Ectodermal cell (in vitro differentiated cells): ENCODE measurements at regions not wholly inside any gene's neighbourhood (a gene's known extent, or its start where the extent isn't known, plus 50 kb on each side); places are given as distances from the start of the nearest gene placed in this dataset.

Experiments used
- H3K27ac ChIP-seq: 2 replicates; pipeline ENCODE4 v1.7.0; 2013; ENCODE audit warnings: mild to moderate bottlenecking, low read depth, low read length; ENCODE audit not compliant: insufficient read depth, poor library complexity, severe bottlenecking
- H3K27me3 ChIP-seq: 2 replicates; pipeline ENCODE4 v1.7.0; 2013; ENCODE audit warnings: mild to moderate bottlenecking, low read length; ENCODE audit not compliant: insufficient read depth, control insufficient read depth, poor library complexity, severe bottlenecking
- H3K36me3 ChIP-seq: one replicate; pipeline ENCODE4 v1.7.0; 2013; ENCODE audit warnings: low read length; ENCODE audit not compliant: control insufficient read depth, insufficient read depth
- H3K4me1 ChIP-seq: one replicate; pipeline ENCODE4 v1.7.0; 2013; ENCODE audit warnings: low read length; ENCODE audit not compliant: control insufficient read depth, insufficient read depth
- H3K4me3 ChIP-seq: 2 replicates; pipeline ENCODE4 v1.7.0; 2013; ENCODE audit warnings: low read depth, low read length, control low read depth; ENCODE audit not compliant: insufficient read depth
- H3K9me3 ChIP-seq: 2 replicates; pipeline ENCODE4 v1.7.0; 2013; ENCODE audit warnings: mild to moderate bottlenecking, low read length, moderate library complexity; ENCODE audit not compliant: control insufficient read depth
- WGBS, 2 experiments: methylation state at CpG; one replicate each; pipeline ENCODE4 v1.1.7; 2013; ENCODE audit warnings: missing lambda C conversion rate in 2 of 2; 5-methylcytosine and 5-hydroxymethylcytosine counted together

DNA sequence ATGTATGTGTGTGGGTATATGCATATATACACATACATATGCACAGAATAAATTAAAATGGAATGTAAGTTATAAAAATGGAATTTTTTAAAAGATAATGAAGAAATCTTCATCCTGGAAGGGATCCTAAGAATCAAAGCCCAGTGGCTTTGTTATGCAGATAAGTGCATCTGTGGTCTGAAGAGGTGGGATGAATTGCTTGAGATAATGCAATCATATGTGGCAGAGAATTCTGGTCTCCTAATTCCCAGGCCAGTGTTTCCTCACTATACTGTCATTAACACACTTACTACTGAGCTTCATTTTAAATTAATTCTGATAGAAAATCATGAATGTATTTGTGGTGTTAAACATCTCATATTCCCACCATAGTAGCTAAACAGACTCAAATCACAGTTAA lies 86.7 kb upstream of the PRMT6 start:
- Histone ChIP-seq H3K27ac (no peak overlapping the region), H3K4me3 (no peak overlapping the region), H3K27me3 (no peaks in the 10 kb centered on the region), H3K4me1 (no peaks in the 10 kb centered on the region), H3K36me3 (no peaks in the 10 kb centered on the region), H3K9me3 (no peaks in the 10 kb centered on the region)

DNA sequence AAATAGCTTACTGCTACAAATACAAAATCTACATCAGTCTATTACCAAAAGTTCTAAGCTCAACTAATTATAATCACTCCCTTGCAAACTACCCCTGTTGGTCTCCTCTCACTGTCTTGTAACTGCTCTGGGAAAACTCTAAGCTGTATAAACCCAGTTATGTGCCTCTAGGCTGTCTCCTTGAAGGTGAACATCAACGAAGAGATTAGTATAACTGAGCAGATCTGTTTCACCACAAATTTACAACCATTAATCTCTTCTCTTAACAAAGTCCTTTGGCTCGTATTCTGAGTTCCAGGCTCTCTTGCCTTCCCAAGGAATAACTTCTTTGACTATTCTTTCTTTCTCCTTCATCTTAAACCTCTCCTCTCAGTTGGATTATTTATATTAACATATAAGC lies 84.4 kb upstream of the PRMT6 start:
- Histone ChIP-seq H3K4me3 (no peak overlapping the region), H3K9me3 (no peaks in the 10 kb centered on the region), H3K27me3 (no peaks in the 10 kb centered on the region), H3K27ac (no peak overlapping the region), H3K4me1 (no peaks in the 10 kb centered on the region), H3K36me3 (no peaks in the 10 kb centered on the region)
- 87 to 91% methylated on average over 2 of the region's 2 CpGs for WGBS, 2 experiments

DNA sequence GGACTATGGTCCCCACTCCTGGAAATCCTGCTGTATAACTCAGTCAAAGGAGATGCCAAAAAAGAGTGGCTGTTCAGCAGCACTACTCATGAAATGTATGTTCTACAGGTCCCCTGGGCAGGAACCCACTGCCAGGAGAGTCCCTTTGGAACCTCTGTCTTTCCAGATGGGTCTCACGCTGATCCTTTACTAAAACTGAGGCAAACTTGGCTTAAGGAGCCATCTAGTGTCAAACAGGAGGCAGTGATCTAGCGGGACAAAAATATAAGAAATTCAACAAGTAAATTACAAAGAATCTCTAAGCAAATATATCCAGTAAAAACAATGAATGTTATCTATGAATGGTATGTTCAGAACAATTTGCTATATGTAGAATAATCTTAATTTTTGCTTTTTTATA lies 80.5 kb upstream of the PRMT6 start:
- Histone ChIP-seq H3K4me1 (no peaks in the 10 kb centered on the region), H3K27me3 (no peaks in the 10 kb centered on the region), H3K36me3 (no peaks in the 10 kb centered on the region), H3K9me3 (no peaks in the 10 kb centered on the region), H3K27ac (no peak overlapping the region), H3K4me3 (no peak overlapping the region)
- 81 to 84% methylated on average over 1 to 2 of the region's 2 CpGs for WGBS, 2 experiments

DNA sequence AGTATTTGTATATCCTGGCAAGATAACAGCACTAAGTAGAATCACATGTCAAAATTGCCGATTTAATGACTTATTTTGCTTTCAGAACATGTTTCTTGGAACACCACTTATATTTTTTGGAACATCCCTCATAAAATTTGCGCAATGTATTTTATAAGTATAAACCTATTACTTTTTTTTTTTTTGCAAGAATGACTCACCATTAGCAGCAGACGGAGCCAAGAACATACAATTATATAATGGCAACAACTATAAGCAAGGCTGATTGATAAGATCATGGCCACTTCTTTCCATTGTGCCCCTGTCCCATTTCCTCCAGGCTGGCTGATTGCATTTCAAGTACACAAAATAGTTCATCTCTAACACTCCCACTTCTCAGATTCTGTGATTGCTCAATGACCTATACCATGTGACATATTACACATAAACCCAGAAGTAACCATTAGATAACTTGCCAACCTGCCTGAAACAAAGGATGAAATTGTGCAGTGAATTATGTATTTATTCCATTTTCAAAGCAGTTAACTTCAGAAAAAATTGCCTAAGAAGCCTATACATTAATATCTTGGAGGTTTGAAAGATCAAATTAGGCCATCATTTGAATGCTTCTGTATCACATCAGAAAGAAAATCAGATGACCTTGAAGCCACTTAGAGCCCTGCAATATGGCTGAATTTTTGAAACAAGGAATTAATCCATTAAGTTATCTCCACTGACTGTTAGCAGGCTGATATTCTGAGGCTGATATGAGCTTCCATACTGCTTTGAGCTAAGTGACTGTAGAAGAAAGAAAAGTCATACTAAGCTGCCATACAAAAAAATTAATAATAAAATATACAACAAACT lies 77.8 kb upstream of the PRMT6 start:
- Histone ChIP-seq H3K36me3 (no peaks in the 10 kb centered on the region), H3K9me3 (no peaks in the 10 kb centered on the region), H3K4me1 (peaks cover 6% of the 10 kb centered on the region), H3K4me3 (no peak overlapping the region), H3K27ac (no peak overlapping the region), H3K27me3 (no peaks in the 10 kb centered on the region)
- 94 to 98% methylated on average over 2 to 3 of the region's 3 CpGs for WGBS, 2 experiments

DNA sequence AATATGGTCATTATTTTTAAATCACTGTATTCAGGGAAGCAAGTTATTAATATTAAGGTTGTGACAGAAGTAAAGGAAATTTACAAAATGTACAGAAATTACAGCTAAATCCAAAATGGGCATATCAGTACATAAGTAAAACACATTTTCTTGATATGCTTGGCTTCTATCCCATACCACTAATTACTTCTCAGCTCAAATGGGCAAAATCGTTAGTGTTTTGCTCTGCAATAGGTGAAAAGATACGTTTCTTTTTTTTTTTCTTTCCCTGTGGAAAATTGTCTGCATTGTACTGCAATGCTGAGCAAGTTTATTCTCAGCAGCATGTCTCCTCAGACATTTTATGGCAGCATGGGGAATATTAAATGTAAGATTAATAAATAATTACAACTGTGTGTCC lies 77.1 kb upstream of the PRMT6 start:
- 93 to 100% methylated on average over 2 of the region's 2 CpGs for WGBS, 2 experiments
- no peak overlapping the region for H3K27ac ChIP-seq

DNA sequence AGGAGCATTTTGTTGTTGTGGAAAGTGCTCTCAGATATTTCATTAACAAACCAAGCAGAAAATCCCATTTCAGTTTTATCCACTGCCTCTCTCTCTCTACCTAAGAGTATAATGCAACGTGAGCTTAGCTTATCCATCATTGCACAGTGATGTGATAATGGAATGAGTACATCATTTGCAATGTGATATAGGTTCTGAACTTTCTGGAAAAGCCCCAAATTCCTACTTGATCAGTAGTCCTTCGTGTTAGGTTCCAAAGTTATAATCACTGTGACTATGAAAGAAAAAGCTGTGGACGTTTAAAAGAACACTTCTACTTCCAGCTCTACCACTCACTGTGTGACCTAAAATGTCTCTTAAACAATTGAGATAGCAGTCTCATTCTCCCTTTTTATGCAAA lies 76.4 kb upstream of the PRMT6 start:
- Histone ChIP-seq H3K27ac (no peak overlapping the region), H3K4me1 (peaks cover 6% of the 10 kb centered on the region), H3K9me3 (no peaks in the 10 kb centered on the region), H3K27me3 (no peaks in the 10 kb centered on the region), H3K4me3 (no peak overlapping the region), H3K36me3 (no peaks in the 10 kb centered on the region)
- 86 to 87% methylated on average over 2 to 3 of the region's 3 CpGs for WGBS, 2 experiments

More for the DNA sequence above, 77.1 kb upstream of the PRMT6 start:
- no peaks in the 10 kb centered on the region for H3K36me3 ChIP-seq
- H3K4me1 ChIP-seq, result peaks cover 6% of the 10 kb centered on the region
- H3K4me3 ChIP-seq, result no peak overlapping the region
- H3K9me3 ChIP-seq, result no peaks in the 10 kb centered on the region
- no peaks in the 10 kb centered on the region for H3K27me3 ChIP-seq

DNA sequence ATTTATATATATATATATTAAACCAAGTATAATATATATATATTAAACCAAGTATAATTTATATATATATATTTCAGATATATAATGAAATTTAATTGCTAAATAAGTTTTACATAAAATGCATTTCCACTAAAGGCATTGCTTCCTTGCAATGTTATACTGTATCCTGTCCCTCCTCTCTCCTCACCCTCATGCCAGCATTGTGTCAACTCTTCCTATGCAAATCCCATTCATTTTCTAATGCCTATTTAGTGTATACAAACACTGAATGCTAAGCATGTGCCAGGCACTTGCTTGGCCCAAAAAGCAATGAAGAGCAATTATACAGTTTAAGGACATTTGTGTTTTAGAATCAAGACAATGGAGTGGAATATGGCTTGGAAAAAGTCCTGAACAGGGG lies 71.7 kb upstream of the PRMT6 start:
- Histone ChIP-seq H3K36me3 (no peaks in the 10 kb centered on the region), H3K27me3 (no peaks in the 10 kb centered on the region), H3K4me1 (peaks cover 6% of the 10 kb centered on the region), H3K27ac (no peak overlapping the region), H3K9me3 (no peaks in the 10 kb centered on the region), H3K4me3 (no peak overlapping the region)

DNA sequence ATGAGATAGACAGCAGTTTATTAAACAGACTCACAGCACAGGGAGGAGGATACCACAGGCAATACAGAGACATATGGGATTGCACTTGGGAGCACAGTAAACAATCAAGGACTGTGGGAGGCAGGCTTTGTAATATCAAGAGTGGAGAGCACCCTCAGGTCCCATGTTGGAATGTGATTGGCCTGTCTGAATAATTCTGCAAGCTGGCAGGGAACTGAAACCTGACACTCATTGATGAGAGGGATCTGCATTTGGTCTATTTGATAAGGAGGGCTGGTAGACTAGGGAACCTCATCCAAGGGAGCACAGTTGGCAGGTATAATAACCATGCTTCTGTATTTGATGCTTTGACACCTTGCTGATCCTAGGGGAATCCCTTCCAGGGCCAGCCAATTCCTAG lies 69.9 kb upstream of the PRMT6 start:
- no peaks in the 10 kb centered on the region for H3K27me3 ChIP-seq
- no peak overlapping the region for H3K4me3 ChIP-seq
- H3K36me3 ChIP-seq, result no peaks in the 10 kb centered on the region
- H3K4me1 ChIP-seq, result peaks cover 6% of the 10 kb centered on the region
- H3K27ac ChIP-seq, result no peak overlapping the region
- H3K9me3 ChIP-seq, result no peaks in the 10 kb centered on the region

DNA sequence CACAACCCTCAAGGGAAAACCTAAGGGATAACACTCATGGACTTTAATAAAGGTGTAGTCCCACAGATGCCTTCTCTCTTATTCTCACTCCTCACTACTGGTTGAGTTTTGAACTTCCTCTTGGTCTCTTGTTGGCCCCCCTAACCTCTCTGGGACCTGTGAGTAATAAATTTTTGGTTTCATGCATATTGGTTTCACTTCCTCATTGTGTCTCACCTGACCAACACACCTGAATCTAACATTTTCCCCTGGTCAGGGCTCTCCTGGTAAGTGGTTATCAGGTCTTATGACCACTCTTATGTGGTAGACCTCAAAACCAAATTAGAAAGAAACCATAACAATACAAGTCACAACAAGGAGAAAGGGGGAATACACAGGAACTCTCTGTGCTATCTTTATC lies 60.5 kb upstream of the PRMT6 start:
- H3K4me1 ChIP-seq, result no peaks in the 10 kb centered on the region
- no peaks in the 10 kb centered on the region for H3K27me3 ChIP-seq
- H3K9me3 ChIP-seq, result no peaks in the 10 kb centered on the region
- no peak overlapping the region for H3K27ac ChIP-seq
- no peaks in the 10 kb centered on the region for H3K36me3 ChIP-seq
- H3K4me3 ChIP-seq, result no peak overlapping the region

DNA sequence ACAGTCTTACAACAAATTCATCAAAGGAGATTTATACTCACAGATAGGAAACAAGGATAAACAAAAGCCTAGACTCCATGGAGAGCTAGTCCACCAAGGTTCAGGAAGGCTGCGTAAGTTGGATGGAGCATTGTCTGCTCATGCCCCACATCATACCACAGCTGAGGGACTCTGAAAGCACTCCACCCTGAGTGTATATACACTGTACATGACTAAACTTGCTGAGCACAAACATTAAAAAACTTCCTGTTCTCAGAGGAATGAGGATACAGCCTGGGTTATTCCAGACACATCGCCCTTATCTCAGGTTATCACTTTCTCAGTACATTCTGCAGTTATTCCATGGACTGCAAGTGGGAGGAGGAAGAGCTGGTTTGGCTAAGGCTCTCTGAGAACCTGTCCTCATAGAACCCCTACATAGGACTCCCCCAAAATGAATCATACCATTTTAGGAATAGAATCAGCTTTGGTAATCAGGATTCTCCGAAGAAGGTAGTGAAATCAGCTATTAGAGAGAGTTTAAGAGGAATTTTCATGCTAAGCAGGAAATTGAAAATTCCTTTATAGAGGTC lies 58.0 kb upstream of the PRMT6 start:
- Histone ChIP-seq H3K27ac (no peak overlapping the region), H3K9me3 (no peaks in the 10 kb centered on the region), H3K4me3 (no peak overlapping the region), H3K4me1 (no peaks in the 10 kb centered on the region), H3K36me3 (no peaks in the 10 kb centered on the region), H3K27me3 (no peaks in the 10 kb centered on the region)
- WGBS, 2 experiments, result 95 to 97% methylated on average over 3 of the region's 3 CpGs
